Mucosa of descending colon (tissue), 3 donors: ENCODE measurements at regions not wholly inside any gene's neighbourhood (a gene's known extent, or its start where the extent isn't known, plus 50 kb on each side); places are given as distances from the start of the nearest gene placed in this dataset.

Experiments
- ATAC-seq: fragments of 200-7000 bp; cut with Tn5 transposase; one replicate; pipeline ENCODE4 v1.9.1; 2020; ENCODE audit warnings: mild to moderate bottlenecking, moderate library complexity
- DNase-seq, 3 donors: peaks; one replicate each; pipeline ENCODE4 v3.0.0-alpha.2; 2020
- H3K36me3 ChIP-seq: fragments of 200-600 bp; one replicate; pipeline ENCODE4 v1.8.0; 2021; ENCODE audit warnings: low read depth, mild to moderate bottlenecking
- H3K4me1 ChIP-seq: fragments of 200-600 bp; one replicate; pipeline ENCODE4 v1.8.0; 2021; ENCODE audit warnings: low read depth, mild to moderate bottlenecking
- H3K4me3 ChIP-seq: fragments of 200-600 bp; one replicate; pipeline ENCODE4 v1.8.0; 2021; ENCODE audit warnings: mild to moderate bottlenecking
- H3K9me3 ChIP-seq: fragments of 200-600 bp; one replicate; pipeline ENCODE4 v1.8.0; 2021; ENCODE audit warnings: mild to moderate bottlenecking
- intact Hi-C, 2 donors: fragments of 100-400 bp; cut with DNase I in 1 of 2; cut with micrococcal nuclease in 1 of 2; formaldehyde crosslinking; loops; one replicate each; pipeline versions ENCODE4 v1.11.0 to v1.11.1; 2022; cut with DNase I, micrococcal nuclease
- TF ChIP-seq, protein P1 (sequence below): fragments of 200-600 bp; IDR thresholded peaks from one replicate; pipeline ENCODE4 v1.8.0; 2022; ENCODE audit warnings: antibody characterized with exemption, mild to moderate bottlenecking
- donor health status: DM: no; HTN: no; CAD: no; lungs with moderate emphysema.
- donor health status: DM: no; HTN: no; CAD: no.
- donor health status: DM: no; HTN: yes; CAD: no.

- TF ChIP-seq, protein P1, sequence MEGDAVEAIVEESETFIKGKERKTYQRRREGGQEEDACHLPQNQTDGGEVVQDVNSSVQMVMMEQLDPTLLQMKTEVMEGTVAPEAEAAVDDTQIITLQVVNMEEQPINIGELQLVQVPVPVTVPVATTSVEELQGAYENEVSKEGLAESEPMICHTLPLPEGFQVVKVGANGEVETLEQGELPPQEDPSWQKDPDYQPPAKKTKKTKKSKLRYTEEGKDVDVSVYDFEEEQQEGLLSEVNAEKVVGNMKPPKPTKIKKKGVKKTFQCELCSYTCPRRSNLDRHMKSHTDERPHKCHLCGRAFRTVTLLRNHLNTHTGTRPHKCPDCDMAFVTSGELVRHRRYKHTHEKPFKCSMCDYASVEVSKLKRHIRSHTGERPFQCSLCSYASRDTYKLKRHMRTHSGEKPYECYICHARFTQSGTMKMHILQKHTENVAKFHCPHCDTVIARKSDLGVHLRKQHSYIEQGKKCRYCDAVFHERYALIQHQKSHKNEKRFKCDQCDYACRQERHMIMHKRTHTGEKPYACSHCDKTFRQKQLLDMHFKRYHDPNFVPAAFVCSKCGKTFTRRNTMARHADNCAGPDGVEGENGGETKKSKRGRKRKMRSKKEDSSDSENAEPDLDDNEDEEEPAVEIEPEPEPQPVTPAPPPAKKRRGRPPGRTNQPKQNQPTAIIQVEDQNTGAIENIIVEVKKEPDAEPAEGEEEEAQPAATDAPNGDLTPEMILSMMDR: no peak
- DNase-seq: no peak
- Histone ChIP-seq H3K4me1 (peaks cover 3% of the 10 kb centered on the region), H3K36me3 (no peaks in the 10 kb centered on the region), H3K4me3 (no peak overlapping the region), H3K9me3 (no peaks in the 10 kb centered on the region)
- intact Hi-C loops: no loop called here
- ATAC-seq: no peak
These were observed 157.7 kb upstream of the NECTIN1 start for GRCh38 chr11:119886667-119887230.

DNA sequence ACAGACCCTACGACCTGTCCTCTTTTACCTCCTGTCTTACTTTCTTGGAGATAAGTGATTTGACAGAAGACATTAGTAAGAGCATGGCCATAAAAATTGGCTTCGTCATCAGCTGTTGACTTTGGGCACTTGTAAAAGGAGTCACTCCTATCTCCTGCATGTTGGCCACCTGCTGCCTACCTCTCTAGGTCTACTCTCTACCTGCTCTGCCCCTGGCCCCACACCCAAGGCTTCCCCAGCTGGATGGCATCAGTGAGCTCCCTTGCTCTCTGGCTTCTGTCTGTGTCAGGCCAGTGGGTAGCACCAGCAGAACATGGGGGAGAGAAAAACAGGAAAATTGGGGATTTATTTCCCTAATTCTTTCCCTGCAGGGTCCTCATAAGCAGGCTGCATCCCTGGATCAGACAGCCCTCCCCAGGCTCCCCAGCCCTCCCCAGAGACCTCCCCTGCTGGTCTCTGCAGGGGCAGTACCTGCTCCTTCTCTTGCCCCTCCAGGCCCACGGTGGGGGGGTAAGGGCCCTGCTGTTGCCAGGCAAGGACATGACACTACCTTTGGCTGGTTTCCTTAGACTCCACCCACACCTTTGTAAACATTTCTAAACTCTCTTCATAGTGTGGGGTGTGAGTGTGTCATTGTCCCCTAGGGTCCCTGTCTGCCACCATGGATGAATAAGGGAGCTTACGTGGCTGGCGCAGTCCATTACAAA, 157.0 kb upstream of the NECTIN1 start:
- TF ChIP-seq, protein P1: no peak
- H3K4me1 ChIP-seq: peaks cover 3% of the 10 kb centered on the region
- peak in 2 of 3 donors; percentile 55 to 74 for DNase-seq
- intact Hi-C loops: no loop called here
- ATAC-seq: peak; percentile 91
- H3K36me3 ChIP-seq: no peaks in the 10 kb centered on the region
- no peaks in the 10 kb centered on the region for H3K9me3 ChIP-seq
- H3K4me3 ChIP-seq: no peak overlapping the region

GRCh38 chr11:119885067-119885466, 156.1 kb upstream of the NECTIN1 start:
- TF ChIP-seq, protein P1: no peak
- H3K9me3 ChIP-seq: no peaks in the 10 kb centered on the region
- ATAC-seq (no peak), DNase-seq (no peak)
- H3K4me1 ChIP-seq: peaks cover 3% of the 10 kb centered on the region
- H3K36me3 ChIP-seq: no peaks in the 10 kb centered on the region
- H3K4me3 ChIP-seq: no peak overlapping the region
- intact Hi-C loops: no loop called here

- Histone ChIP-seq H3K4me1 (peaks cover 3% of the 10 kb centered on the region), H3K4me3 (no peak overlapping the region), H3K9me3 (no peaks in the 10 kb centered on the region), H3K36me3 (no peaks in the 10 kb centered on the region)
- no peak for DNase-seq
- TF ChIP-seq, protein P1: no peak
- ATAC-seq: no peak
- intact Hi-C loops: no loop called here
These were observed 153.3 kb upstream of the NECTIN1 start for GRCh38 chr11:119882316-119882715.

GRCh38 chr11:119880873-119881272, 151.9 kb upstream of the NECTIN1 start:
- intact Hi-C loops: no loop called here
- TF ChIP-seq, protein P1: no peak
- DNase-seq (peak in 1 of 3 donors; percentile 33), ATAC-seq (peak; percentile 51)
- H3K36me3 ChIP-seq: no peaks in the 10 kb centered on the region
- no peaks in the 10 kb centered on the region for H3K4me1 ChIP-seq
- H3K4me3 ChIP-seq: no peak overlapping the region
- H3K9me3 ChIP-seq: no peaks in the 10 kb centered on the region
